ENCODE measurements at regions not wholly inside any gene's neighbourhood (a gene's known extent, or its start where the extent isn't known, plus 50 kb on each side); places are given as distances from the start of the nearest gene placed in this dataset.

- TF ChIP-seq CHD7 (IDR thresholded peaks at IDR 0.05; ENCODE audit: insufficient replicate concordance, low read length) (no peak), PHF8 (conservative IDR thresholded peaks at IDR 0.05; ENCODE audit: low read depth, low read length) (no peak), SP1 (IDR thresholded peaks at IDR 0.05; ENCODE audit: low read depth, low read length) (no peak), CBX5 (IDR thresholded peaks at IDR 0.05; ENCODE audit: low read depth, low read length) (no peak), RXRA (IDR thresholded peaks at IDR 0.05; ENCODE audit: insufficient read depth, low read depth, low read length) (no peak), EGR1 (IDR thresholded peaks at IDR 0.05; ENCODE audit: borderline replicate concordance, low read depth, low read length) (no peak), RFX5 (IDR thresholded peaks at IDR 0.05; ENCODE audit: borderline replicate concordance, low read depth, low read length) (no peak), RNF2 (IDR thresholded peaks at IDR 0.05; ENCODE audit: borderline replicate concordance, low read depth, low read length, missing control alignments, poor library complexity, severe bottlenecking) (no peak)
- TF ChIP-seq, protein P1, sequence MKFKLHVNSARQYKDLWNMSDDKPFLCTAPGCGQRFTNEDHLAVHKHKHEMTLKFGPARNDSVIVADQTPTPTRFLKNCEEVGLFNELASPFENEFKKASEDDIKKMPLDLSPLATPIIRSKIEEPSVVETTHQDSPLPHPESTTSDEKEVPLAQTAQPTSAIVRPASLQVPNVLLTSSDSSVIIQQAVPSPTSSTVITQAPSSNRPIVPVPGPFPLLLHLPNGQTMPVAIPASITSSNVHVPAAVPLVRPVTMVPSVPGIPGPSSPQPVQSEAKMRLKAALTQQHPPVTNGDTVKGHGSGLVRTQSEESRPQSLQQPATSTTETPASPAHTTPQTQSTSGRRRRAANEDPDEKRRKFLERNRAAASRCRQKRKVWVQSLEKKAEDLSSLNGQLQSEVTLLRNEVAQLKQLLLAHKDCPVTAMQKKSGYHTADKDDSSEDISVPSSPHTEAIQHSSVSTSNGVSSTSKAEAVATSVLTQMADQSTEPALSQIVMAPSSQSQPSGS (IDR thresholded peaks at IDR 0.05; ENCODE audit: low read length) = no peak
These were observed 768.9 kb upstream of the ADGRL4 start (continued) for GRCh38 chr1:79775402-79775801.

Measured in H1 (cell line).